HG03280 (cell line): ENCODE measurements at regions not wholly inside any gene's neighbourhood (a gene's known extent, or its start where the extent isn't known, plus 50 kb on each side); places are given as distances from the start of the nearest gene placed in this dataset.
"Not testable (repeated sequence)": the region's sequence is repeated elsewhere in the genome, so short reads cannot be mapped to it uniquely, and the experiment has no call there.

Source experiments
- ATAC-seq: cut with Tn5 transposase; IDR thresholded peaks from one replicate; pipeline ENCODE4 v1.9.1; 2021; ENCODE audit warnings: mild to moderate bottlenecking, moderate library complexity; ENCODE audit not compliant: unreplicated experiment

GRCh38 chr3:88403319-88403718 lies 253.6 kb downstream of the C3orf38 start:
- ATAC-seq, result no peak

GRCh38 chr3:88408097-88408496 lies 258.3 kb downstream of the C3orf38 start:
- no peak for ATAC-seq

- ATAC-seq, result no peak
These were observed 259.2 kb downstream of the C3orf38 start for GRCh38 chr3:88408935-88409334.

- no peak for ATAC-seq
These were observed 260.5 kb downstream of the C3orf38 start for GRCh38 chr3:88410259-88410658.

- no peak for ATAC-seq
These were observed 262.6 kb downstream of the C3orf38 start for GRCh38 chr3:88412346-88412745.

GRCh38 chr3:88416436-88416835 lies 266.7 kb downstream of the C3orf38 start:
- no peak for ATAC-seq

GRCh38 chr3:88418219-88418618 lies 268.5 kb downstream of the C3orf38 start:
- ATAC-seq, result no peak

- peak; percentile 94 for ATAC-seq
These were observed 283.8 kb downstream of the C3orf38 start for GRCh38 chr3:88433568-88433967.

- ATAC-seq, result peak; percentile 26
These were observed 284.2 kb downstream of the C3orf38 start for GRCh38 chr3:88434001-88434400.

- no peak for ATAC-seq
These were observed 290.9 kb downstream of the C3orf38 start for GRCh38 chr3:88440701-88441100.

- ATAC-seq, result no peak
These were observed 293.3 kb downstream of the C3orf38 start for GRCh38 chr3:88443066-88443465.

GRCh38 chr3:88444251-88444650 lies 294.5 kb downstream of the C3orf38 start:
- no peak for ATAC-seq

GRCh38 chr3:88452228-88452627 lies 302.5 kb downstream of the C3orf38 start:
- no peak for ATAC-seq

GRCh38 chr3:88460369-88460768 lies 310.6 kb downstream of the C3orf38 start:
- ATAC-seq, result no peak

- no peak for ATAC-seq
These were observed 312.5 kb downstream of the C3orf38 start for GRCh38 chr3:88462230-88462629.

- ATAC-seq, result no peak
These were observed 317.4 kb downstream of the C3orf38 start for GRCh38 chr3:88467191-88467590.

- no peak for ATAC-seq
These were observed 319.5 kb downstream of the C3orf38 start for GRCh38 chr3:88469216-88469615.

GRCh38 chr3:88478460-88478859 lies 328.7 kb downstream of the C3orf38 start:
- ATAC-seq, result no peak

- no peak for ATAC-seq
These were observed 331.1 kb downstream of the C3orf38 start for GRCh38 chr3:88480822-88481221.

- ATAC-seq, result no peak
These were observed 335.2 kb downstream of the C3orf38 start for GRCh38 chr3:88485001-88485400.

- not testable (repeated sequence) for ATAC-seq
These were observed 359.1 kb downstream of the C3orf38 start for GRCh38 chr3:88508818-88509217.

- ATAC-seq, result no peak
These were observed 359.8 kb downstream of the C3orf38 start for GRCh38 chr3:88509582-88509981.

GRCh38 chr3:88528494-88528893 lies 378.7 kb downstream of the C3orf38 start:
- ATAC-seq, result no peak

- no peak for ATAC-seq
These were observed 384.8 kb downstream of the C3orf38 start for GRCh38 chr3:88534534-88534933.
